Sigmoid colon (tissue), 4 donors: ENCODE measurements at regions not wholly inside any gene's neighbourhood (a gene's known extent, or its start where the extent isn't known, plus 50 kb on each side); places are given as distances from the start of the nearest gene placed in this dataset.

Experiments used
- CTCF ChIP-seq, 4 experiments: fragments of 450-650 bp in 3 of 4; fragments of 200-600 bp in 1 of 4; IDR thresholded peaks; one replicate each; pipeline ENCODE4 v1.5.1; 2016 to 2019; ENCODE audit warnings: antibody characterized with exemption in 4 of 4, mild to moderate bottlenecking in 3 of 4, moderate library complexity in 2 of 4
- POLR2A ChIP-seq, 2 donors: fragments of 450-650 bp; IDR thresholded peaks; one replicate each; pipeline ENCODE4 v1.6.1; 2016; ENCODE audit warnings: antibody characterized with exemption in 2 of 2, mild to moderate bottlenecking in 2 of 2, moderate library complexity in 2 of 2
- POLR2AphosphoS5 ChIP-seq, 4 donors: sonication (generic); formaldehyde crosslinking; IDR thresholded peaks; one replicate each; pipeline ENCODE4 v1.6.1; 2017; ENCODE audit warnings: antibody characterized with exemption in 4 of 4

GRCh38 chr6:81252231-81252630 lies 500.2 kb downstream of the TENT5A start:
- TF ChIP-seq POLR2A (IDR thresholded peaks at IDR 0.05): no peak
- TF ChIP-seq POLR2AphosphoS5 (IDR thresholded peaks at IDR 0.05): no peak
- TF ChIP-seq CTCF (IDR thresholded peaks at IDR 0.05): no peak
